NCI-H128 (cell line): ENCODE measurements at regions not wholly inside any gene's neighbourhood (a gene's known extent, or its start where the extent isn't known, plus 50 kb on each side); places are given as distances from the start of the nearest gene placed in this dataset.
"Not testable (repeated sequence)": the region's sequence is repeated elsewhere in the genome, so short reads cannot be mapped to it uniquely, and the experiment has no call there.

Experiments
- DNase-seq: peaks from one replicate; lab custom pipeline; 2025; ENCODE audit not compliant: unreplicated experiment; lab: John Stamatoyannopoulos, UW

DNA sequence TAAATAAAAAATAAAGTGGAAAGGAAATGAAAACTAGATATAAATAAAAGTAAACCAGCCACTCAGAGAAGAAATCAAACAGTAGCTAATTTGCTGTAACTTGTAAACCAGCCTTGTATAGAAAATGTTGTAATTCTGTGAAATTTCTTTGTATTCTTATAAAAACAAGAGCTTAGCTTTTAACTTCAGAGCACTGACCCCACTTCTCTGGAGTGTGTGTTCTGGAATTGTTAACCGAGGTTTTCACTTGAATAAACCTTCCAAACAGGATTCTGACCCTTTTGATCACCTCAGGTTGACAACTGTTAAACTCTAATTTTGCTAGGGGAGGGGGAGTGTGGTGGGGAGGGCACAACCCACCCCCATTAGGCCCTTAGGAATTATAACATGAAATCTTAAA, 151.9 kb upstream of the TRIM24 start:
- no peak for DNase-seq

DNA sequence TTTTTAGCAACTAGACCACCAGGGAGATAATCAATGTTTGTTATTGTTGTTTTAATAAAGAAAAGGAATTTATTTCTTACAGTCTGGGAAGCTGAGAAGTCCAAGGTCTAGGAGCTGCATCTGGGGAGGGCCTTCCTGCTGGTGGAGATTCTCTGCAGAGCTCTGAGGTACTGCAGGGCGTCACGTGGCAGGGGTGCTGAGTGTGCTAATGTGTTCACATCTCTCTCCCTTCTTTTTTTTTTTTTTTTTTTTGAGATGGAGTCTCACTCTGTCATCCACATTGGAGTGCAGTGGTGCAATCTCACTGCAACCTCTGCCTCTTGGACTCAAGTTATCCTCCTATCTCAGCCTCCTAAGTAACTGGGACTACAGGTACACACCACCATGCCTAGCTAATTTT, 150.9 kb upstream of the TRIM24 start:
- DNase-seq, result no peak

DNA sequence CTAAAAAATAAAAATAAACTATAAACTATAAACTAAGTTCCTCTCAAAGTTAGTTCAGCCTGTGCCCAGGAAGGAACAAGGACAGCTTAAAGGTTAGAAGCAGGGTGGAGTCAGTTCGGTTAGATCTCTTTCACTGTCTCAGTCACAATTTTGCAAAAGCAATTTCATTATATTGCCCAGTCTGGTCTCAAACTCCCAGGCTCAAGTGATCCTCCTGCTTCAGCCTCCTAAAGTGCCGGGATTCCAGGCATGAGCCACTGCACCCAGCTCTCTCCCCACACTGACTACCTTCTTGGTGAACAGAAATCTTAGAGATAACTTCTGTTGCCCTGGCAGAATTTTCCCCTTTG, 146.3 kb upstream of the TRIM24 start:
- DNase-seq, result no peak

DNA sequence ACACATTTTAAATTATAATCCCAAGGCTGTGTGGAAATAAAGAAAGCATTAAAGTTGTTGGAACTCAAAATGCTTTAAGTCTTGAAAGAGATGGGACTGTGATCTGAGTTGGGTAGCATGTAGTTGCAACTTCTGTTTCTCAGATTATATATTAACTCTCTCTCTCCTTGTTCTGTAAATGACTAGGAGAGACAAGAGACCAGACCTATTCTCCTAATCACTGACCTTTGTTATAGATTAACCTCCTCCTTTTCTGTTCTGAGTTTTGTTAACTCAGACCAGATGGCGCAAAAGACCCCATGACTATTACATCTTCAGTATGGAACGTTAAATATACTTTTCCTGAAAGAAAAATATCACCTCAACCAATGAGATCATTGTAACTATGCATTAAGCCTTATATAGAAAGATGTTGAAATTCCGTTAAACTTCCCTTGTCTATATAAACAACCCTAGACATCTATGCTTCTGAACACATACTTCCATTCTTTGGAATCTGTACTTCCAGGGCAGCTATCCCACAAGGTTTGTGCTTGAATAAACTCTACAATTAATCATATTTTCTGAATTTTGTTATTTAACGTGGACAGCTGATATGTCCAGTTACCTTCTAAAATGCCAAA, 143.5 kb upstream of the TRIM24 start:
- DNase-seq, result no peak

DNA sequence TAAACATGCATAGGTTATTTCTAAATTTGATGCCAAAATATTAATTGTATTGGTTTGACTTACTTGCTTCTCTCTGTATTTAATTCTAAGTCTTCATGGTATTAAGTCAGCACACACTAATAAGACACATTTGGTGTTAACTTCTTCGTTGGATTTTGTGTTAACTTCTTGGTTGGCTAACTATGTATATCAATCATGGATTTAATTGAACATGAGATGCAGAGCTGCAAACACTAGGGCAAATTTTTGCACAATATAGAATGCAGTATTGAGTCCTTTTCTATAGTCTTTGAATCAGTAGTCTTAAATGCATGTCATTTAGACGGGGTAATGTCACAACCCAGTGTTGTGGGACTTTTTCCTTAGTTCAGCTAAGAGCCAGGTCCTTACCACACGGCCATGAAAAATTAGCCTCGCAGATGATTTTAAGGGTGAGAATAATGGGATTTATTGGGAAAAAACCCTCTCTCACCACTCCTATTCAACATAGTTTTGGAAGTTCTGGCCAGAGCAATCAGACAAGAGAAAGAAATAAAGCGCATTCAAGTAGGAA, 142.9 kb upstream of the TRIM24 start:
- DNase-seq, result no peak

DNA sequence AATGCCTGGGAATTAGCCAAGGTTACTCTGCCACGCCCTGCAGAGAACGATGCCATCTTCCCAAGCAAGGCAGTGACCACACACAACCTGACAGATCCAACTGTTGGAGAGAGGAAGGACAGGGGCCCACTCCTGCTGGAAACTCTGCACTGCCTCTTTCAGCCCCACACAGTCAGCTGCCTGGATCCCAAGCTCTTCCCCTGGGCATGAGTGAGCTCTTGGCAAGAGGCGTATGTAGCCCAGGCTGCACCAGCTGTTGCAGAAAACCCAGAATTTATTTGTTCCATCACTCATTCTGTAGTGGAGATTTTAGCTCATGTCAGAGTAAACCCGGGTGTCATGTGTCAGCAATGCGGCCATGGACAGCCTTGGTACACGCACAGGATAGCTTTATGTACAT, 135.1 kb upstream of the TRIM24 start:
- DNase-seq, result no peak

DNA sequence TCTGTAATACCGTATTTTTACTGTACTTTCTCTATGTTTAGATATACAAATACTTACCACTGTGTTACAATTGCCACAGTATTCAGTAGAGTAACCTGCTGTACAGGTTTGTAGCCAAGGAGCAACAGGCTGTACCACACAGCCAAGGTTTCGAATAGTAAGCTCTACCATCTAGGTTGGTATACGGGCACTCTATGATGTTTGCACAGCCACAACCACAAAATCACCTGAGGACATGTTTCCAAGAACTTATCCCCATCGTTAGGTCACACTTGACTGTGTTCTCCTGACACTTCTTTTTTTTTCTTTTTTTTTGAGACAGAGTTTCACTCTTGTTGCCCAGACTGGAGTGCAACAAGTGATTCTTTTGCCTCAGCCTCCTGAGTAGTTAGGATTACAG, 134.6 kb upstream of the TRIM24 start:
- no peak for DNase-seq

DNA sequence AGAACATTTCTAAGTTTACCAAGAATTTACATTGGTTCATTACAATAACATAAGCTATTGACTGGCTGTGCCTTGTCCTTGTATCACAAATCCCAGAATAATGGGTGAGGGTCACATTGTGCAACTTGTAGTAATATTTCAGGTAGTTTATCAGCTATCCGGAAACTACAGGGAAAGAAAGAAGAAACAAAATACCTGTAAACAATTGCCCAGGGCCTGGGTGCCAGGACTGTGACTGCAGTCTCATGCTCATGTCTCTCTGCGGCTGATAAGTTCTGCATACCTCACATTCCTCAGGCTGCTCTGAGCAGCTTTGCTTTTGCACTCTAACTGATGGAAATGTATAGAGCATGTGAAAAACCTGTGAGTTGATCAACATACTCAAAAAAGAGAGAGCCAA, 131.8 kb upstream of the TRIM24 start:
- no peak for DNase-seq

DNA sequence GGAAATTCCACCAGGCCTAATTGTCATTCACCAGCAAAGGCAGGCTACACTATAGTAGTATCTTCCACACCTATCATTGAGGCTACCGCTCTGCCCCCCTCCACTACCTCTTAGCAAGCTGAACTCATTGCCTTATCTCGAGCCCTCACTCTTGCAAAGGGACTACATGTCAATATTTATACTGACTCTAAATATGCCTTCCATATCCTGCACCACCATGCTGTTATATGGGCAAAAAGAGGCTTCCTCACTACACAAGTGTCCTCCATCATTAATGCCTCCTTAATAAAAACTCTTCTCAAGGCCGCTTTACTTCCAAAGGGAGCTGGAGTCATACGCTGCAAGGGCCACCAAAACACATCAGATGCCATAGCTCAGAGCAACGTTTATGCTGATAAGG, 127.2 kb upstream of the TRIM24 start:
- DNase-seq, result not testable (repeated sequence)

DNA sequence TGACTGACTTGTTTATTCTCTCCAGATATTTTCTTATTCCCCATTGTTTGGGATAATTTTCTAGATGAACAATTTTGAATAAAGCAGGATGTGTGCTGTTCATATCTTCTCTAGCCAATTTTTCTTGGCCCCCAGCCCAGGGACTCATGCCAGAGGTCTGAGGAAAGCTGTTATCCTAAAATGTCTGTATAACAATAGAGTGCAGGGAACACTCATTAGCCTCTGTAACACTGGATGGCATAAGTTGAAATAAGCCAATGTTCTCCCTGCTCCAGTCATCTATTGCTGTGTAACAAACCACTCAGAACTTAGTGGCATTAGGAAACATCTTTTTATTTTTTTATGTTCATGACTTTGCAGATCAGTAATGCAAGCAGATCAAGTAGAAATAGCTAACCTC, 121.7 kb upstream of the TRIM24 start:
- DNase-seq, result no peak

DNA sequence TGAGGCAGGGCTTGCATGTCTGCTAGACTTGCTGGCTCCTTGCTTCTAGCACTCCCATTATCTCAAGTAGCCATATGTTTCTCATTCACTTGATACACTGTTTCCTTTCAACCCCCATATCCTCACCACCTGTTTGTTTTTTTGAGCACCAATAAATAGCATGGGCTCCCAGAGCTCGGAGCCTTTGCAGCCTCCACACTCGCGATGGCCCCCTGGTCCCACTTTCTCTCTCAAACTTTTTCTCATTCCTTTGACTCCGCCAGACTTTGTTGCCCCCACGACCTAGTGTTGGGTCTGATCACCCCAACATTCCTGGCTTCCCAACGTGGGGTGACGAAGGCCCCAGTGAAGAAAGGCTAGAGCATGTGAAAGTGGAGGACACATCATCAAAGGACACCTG, 120.8 kb upstream of the TRIM24 start:
- not testable (repeated sequence) for DNase-seq

DNA sequence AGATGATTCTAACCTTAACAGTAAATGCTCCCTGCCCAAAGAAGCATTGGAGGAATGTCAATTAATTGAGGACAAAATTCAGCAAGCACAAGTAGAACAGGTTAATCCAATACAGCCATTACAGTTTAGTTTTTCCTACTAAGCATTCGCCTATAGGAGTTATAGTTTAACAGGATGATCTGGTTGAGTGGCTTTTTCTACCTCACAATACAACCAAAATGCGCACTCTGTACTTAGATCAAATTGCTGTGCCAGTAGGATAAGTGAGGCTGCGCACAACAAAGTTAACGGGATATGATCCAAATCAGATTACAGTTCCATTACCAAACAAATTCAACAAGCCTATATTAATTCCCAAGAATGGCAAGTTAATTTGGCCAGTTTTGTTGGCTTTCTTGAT, 117.1 kb upstream of the TRIM24 start:
- no peak for DNase-seq

DNA sequence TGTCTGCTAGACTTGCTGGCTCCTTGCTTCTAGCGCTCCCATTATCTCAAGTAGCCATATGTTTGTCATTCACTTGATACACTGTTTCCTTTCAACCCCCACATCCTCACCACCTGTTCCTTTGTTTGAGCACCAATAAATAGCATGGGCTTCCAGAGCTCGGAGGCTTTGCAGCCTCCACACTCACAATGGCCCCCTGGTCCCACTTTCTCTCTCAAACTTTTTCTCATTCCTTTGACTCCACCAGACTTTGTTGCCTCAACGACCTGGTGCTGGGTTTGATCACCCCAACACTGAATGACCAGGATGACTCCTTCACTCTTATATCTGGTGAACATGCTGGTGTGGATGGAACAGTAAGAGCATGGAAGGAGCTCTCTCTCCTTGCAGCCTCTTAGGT, 114.5 kb upstream of the TRIM24 start:
- no peak for DNase-seq

DNA sequence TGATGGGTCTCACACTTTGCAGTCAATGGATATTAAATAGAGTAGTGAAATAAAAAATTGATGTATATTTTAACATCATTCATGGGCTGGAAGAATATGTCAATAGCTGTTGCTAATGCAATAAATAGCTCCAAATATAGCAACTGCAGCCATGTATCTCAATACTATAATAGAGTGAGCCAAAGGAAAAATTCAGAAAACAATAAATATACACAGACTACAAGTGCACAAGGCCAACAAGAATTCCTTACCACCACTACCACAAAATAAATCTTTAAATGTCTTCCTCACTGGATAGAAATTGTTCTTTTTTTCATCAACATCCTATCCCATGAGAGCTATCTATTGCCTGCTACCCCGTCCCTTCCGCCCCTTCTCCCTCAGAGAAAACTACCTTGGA, 113.1 kb upstream of the TRIM24 start:
- DNase-seq, result no peak

DNA sequence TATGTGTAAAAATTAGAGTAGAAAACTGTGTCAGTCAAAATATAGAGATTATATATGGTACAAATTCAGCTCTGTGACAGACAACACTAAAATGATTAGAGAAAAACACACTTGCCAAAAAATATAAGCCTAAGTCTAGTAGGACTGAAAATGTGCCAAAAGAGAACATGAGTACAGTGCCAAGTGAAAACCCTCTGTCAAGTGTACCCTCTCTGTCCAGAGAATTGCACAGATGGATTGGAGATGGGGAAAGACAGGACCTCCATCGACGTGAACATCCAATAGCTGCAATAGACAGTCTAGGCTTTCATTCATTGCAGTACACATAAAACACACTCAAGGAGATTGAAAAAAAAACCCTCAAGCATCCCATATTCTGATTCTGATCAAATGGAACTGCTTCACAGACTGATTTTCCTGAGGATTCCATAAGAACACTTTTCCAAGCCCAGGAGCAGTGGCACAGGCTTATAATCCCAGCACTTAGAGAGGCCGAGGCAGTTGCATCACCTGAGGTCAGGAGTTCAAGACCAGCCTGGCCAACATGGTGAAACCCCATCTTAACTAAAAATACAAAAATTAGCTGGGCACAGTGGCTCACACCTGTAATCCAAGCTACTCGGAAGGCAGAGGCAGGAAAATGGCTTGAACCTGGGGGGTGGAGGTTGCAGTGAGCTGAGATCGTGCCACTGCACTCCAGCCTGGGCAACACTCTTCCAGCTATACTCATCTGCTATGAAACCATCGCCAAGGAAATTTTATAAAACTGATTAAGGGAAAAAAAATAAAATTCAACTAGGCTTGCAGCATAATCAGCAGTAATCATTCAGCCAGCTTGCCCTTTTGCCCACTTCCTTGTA, 110.0 kb upstream of the TRIM24 start:
- no peak for DNase-seq

DNA sequence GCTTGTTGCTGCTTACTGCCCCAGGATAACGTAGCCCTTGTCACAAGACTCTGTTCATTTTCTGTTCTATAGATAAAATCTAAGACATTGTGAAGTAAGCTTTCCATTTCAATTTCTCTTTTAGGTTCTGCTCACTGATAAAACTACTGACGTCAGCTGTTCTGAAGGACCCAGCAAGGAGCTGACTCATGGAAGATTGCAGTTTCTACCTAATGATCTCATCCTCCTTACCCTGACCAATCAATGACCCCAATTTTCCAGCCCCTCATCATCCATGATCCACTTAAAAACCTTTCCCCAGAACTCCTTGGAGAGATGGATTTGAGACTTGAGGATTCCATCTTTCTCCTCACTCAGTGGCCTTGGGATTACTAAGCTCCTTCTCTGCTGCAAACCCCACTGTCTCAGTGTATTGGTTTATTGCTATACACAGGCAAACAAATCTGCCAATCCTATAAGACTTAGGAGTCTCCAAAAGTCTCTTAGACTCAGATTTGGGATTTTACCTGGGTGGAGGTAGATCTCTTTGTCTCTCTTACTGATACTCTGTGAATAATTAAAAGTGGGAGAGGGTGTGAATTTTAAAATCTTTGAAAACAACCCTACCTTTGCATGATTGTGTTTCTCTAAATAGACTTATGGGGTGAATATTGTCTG, 109.2 kb upstream of the TRIM24 start:
- no peak for DNase-seq

DNA sequence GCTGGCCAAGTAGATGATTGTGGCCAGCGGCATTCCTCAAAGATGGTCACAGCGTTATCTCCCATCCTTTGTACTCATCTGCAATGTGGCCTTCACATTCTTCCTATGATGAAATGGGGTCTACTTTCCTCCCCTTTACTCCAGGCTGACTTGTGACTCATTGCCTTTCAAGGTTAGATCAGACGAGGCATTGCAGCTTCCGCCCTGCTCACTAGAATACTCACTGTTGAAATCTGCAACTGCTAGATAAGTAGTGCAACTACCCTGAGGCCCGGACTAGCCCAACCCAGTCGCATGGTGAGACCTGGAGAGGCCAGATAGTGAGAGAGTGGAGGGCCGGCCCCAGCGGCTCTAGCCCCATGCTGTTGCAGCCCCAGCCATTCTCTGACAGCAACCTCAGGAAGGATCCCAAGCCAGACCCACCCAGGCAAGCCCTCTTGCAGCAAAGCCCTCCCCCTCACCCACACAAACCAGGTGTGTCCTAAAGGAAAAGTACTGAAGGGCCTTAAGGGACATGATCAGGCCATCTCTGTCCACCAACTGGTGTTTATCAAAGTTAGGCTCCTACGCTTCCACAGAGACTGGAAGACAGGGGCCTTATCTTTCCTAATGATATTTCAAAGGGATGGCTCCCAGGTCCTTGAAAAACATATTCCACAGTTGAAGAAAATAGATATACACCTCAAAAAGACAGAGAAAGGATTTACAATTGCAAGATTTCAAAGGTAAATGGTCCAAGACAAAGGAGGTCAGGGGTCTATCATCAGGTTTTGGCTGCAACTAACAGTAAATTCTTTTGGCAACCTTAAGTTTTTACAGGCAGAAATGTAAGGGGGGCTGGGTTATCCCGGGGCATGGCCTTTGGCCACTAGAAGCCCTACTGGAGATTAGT, 107.2 kb upstream of the TRIM24 start:
- DNase-seq, result no peak

DNA sequence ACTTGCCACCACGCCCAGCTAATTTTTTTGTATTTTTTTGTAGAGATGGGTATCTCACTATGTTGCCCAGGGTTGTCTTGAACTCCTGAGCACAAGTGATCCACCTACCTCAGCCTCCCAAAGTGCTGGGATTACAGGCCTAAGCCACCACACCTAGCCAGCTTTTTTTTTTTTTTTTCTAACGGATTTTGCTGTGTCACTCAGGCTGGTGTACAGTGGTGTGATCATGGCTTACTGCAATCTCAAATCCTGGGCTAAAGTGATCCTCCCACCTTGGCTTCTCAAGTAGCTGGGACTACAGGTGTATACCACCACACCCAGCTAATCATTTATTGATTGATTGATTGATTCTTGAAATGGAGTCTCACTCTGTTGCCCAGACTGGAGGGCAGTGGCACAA, 106.0 kb upstream of the TRIM24 start:
- DNase-seq, result no peak

DNA sequence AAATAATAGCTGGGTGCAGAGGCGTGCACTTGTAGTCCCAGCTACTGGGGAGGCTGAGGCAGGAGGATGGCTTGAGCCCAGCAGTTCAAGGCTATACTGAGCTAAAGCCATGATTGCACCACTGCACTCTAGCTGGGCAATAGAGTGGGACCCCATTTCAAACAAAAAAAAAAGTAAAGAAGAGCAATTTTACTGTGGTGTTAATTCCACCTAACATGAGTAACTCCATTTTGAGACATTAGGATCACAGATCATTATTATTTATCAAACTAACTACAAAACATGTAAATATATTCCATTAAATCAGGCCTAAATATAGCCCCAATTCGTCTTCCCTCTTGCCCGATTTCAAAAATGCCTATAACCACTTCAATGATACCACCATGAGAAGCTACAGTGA, 104.8 kb upstream of the TRIM24 start:
- DNase-seq, result no peak

DNA sequence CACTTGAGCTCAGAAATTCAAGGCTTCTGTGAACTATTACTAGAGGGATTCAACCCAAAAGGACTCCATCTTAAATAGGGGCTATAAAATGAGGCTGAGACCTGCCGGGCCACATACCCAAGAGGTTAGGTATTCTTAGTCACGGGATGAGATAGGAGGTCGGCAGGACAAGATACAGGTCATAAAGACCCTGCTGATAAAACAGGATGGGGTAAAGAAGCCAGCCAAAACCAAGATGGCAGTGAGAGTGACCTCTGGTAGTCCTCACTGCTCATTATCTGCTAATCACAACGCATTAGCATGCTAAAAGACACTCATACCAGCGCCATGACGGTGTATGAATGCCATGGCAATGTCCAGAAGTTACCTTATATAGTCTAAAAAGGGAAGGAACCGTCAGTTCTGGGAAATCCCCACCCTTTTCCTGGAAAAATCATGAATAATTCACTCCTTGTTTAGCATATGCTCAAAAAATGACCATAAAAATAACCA, 101.2 kb upstream of the TRIM24 start:
- DNase-seq, result no peak
